NCI-H446 (cell line): ENCODE measurements at regions not wholly inside any gene's neighbourhood (a gene's known extent, or its start where the extent isn't known, plus 50 kb on each side); places are given as distances from the start of the nearest gene placed in this dataset.

Source experiments
- DNase-seq, 2 experiments: peaks; one replicate each; lab custom pipeline; 2025; lab: John Stamatoyannopoulos, UW

GRCh38 chr16:85326113-85326793 is 214.0 kb upstream of the CIBAR2 start:
- no peak for DNase-seq

- DNase-seq = no peak
These were observed 214.5 kb upstream of the CIBAR2 start for GRCh38 chr16:85326794-85327181.

DNA sequence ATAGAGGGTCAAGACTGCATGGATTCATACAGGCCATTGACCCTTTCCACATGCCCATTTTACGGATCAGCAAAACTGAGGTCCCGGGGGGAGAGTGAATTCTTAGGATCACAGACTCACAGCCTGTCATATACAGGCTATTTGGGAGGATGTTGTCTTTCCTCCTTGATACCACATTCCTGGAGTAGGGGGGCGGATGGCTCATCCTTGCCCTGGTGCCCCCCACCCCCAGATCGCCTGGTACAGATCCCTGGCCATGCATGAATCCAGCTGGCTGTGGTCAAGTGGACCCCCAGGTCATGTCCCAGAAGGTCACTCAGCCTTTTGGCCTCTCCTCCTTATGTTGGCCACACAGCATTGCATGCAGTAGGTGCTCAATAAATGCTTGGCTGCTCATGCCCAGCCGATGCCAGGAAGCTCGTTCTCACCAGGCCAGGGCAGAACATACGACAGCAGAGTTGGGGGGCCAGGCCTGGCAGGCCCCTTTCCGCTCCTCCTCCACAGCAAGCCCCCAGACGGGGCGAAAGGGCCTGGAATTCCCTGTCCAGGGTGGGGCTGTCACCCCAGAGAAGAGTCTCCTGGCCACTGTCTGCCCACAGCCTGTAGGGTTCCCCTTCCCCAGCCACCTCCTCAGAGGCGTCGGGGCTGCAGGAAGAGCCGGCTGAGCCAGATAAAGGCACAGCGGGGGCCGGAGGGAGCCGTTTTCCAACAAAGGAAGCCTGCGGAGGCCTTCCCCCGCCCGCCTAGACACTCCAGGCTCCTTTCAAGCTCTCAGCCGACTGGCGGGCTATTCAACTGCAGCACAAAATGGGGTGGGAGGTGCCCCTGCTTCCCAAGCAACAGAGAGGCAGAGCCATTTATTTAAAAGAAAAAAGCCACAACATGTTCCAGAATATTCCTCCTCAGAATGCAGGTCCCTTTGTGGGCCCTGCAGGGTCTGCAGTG is 215.7 kb upstream of the CIBAR2 start:
- peak in 1 of 2 experiments; percentile 20 for DNase-seq

GRCh38 chr16:85328676-85329058 is 216.4 kb upstream of the CIBAR2 start:
- no peak for DNase-seq

DNA sequence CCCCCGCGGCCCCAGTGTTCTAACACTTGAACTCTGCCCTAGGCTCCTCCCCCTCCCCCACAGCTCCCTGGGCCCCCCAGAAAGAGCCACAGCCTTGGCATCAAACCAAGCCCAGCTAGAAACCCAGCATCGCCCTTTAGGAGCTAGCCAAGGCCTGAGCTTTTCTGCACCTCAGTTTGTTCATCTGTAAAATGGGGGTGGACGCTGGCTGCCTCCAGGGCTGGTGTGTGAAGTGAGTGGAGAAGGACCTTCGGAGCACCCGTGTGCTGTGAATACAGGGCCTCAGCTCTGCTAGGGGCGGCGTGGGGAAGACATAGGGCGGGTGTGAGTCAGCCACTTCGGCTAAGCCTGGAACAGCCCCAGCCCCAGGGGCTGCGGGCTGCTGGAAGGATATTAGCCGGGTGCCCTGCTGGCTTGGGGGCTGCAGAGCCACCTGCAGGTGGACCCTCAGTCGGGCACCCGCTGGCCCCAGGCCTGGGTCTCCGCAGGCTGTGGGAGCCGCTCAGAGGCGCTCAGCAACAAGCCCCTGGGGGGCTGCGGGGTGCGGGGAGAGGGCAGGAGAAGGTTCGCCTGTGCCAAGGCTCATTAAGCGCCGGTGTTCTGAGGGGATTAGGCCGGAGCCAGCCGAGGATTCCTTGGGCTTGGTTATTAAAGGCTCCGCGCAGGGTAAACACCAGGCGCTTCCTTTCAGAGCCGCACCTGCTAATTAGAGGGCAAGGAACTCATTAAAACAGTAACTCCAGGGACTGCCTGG is 217.0 kb upstream of the CIBAR2 start:
- peak in 1 of 2 experiments; percentile 56 for DNase-seq

DNA sequence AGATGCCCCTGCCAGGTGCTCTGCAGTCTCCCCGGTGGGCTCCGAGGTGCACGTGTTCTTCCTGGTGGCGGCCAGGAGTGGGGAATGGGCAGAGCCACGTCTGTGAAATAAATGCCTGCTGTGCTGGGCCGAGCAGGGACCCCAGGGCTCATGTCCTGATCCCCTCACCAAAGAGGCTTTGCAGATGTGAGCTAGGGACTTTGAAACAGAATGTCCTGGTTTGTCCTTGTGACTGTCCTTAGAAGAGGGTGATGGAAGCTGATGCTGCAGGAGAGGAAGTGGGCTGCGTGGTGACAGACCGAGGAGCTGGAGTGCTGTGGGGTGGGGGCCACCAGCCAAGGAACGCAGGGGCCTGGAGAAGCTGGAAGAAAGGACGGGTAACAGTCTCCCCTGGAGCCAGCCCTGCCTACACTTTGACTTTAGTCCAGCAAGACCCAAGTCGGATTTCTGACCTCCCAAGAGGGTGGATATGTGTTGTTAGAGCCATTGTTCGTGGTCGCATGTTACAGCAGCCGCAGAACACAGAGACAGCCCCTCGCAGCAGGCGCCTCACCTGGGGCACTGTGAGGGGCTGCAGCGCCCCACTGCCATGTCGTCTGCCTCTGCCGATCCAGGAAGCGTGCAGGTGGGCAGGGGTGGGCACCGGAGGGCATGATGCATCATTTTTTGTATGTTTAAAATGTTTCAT is 217.9 kb upstream of the CIBAR2 start:
- DNase-seq = no peak

DNA sequence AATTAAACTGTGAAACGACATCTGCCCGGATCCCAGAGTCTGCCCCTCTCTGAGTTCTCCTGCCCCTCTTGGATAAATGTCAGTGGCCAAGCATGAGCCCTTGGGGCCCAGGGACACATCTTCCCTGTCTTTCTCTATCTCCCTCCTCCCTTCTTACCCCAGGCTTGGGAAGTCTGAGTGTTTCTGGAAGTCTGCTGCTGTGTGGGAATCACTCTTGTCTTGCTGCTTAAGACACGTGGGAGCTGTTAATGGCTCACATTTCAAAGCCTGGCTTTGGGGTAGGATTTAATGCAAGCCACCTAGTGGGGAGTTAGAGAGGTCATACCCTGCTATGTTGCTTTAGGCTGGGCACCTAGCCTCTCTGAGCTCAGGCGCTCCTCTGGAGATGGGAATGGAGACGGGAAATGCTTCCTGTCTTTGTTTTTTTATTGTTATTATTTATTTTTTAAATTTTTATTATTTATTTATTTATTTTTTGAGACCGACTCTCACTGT is 218.5 kb upstream of the CIBAR2 start:
- DNase-seq = peak in 1 of 2 experiments; percentile 43

DNA sequence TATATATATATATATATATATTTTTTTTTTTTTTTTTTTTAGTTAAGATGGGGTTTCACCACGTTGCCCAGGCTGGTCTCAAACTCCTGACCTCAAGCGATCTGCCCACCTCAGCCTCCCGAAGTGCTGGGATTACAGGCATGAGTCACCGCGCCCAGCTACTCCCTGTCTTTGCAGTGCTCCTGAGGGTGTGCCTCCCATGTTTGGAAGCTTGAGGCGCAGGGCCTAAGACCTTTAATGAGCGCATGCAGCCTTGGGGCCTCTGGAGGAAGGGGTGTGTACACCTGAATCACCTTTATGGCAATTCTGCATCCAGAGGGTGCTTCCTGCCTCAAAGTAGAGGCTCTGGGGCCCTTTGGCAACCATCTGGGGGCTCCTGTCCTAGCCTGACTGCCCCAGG is 219.4 kb upstream of the CIBAR2 start:
- no peak for DNase-seq

DNA sequence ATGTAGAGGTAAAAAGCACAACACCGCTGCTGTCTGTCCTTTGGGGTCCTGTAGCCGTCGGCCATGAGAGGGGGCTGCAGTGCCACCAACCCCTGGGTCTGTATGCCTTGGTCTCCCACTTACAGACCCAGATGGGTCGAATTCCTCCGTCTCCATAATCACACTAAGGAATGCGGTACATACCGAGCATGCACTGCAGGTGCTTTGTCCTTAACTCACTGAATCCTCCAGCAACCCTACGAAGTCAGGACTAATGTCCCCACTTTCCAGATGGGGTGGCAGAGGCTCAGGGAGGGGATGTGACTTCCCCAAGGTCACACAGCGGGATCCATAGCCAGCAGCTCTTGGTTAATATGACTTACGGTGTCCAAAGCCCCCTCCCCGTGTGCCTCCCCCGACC is 219.9 kb upstream of the CIBAR2 start:
- no peak for DNase-seq

- no peak for DNase-seq
These were observed 221.1 kb upstream of the CIBAR2 start for GRCh38 chr16:85333337-85333736.

DNA sequence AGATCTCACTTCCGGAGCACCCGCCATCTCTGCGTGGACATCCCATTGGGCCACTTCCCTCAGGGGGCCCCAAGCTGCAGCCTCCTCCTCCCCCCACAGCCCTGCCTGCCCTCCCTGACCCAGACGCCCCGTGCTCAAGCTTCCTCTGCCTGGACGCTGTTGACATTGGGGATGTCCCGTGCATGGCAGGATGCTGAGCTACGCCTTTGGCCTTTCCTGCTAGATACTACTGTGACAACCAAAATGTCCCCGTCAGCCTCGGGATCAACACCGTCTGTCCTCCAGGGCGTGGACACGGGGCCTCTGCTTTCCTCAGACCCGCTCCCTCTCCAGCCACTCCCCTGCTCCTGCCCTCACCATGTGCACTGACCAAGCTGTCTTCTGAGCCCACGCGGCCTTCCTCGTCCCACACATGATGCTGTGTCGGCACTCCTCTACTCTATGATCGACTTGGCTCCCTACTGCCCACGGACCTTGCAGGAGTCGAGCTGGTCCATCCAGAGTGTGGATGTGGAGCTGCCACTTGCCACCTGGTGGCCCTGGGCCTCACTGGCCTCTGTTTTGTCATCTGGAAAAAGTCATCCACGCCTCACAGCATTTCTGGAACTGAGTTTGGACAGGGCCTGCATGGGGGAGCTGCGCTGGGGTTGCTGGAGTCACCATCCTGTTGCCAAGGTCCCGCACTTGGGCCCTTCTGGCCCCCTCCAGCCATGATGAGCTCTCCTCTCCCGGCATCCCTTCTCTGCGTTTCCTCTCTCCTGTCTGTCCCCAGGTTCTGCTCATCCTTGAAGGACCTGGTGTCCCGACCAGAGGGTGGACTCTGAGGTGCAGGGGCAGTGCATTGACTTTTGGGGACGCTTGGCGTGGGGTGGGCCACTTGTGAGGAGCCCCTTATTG is 221.7 kb upstream of the CIBAR2 start:
- DNase-seq = no peak

- DNase-seq = no peak
These were observed 222.7 kb upstream of the CIBAR2 start for GRCh38 chr16:85334718-85335583.

GRCh38 chr16:85335584-85336491 is 223.6 kb upstream of the CIBAR2 start:
- peak in 1 of 2 experiments; percentile 40 for DNase-seq

- no peak for DNase-seq
These were observed 225.8 kb upstream of the CIBAR2 start for GRCh38 chr16:85337910-85338637.

GRCh38 chr16:85338638-85338982 is 226.3 kb upstream of the CIBAR2 start:
- DNase-seq = no peak

- no peak for DNase-seq
These were observed 226.9 kb upstream of the CIBAR2 start for GRCh38 chr16:85338989-85339685.

- DNase-seq = no peak
These were observed 229.9 kb upstream of the CIBAR2 start for GRCh38 chr16:85341972-85342695.
